ENCODE measurements at regions not wholly inside any gene's neighbourhood (a gene's known extent, or its start where the extent isn't known, plus 50 kb on each side); places are given as distances from the start of the nearest gene placed in this dataset.

GRCh38 chr2:60355849-60356261 is 197.6 kb downstream of the BCL11A start:
- Histone ChIP-seq H3K9me3 (no peaks in the 10 kb centered on the region), H3K27me3 (no peaks in the 10 kb centered on the region), H3K36me3 (no peaks in the 10 kb centered on the region), H3K4me1 (no peaks in the 10 kb centered on the region), H3K4me3 (ENCODE audit: low read depth, low read length) (no peak overlapping the region)
- DNase-seq: no peak
- no peak for TF ChIP-seq CTCF (IDR thresholded peaks at IDR 0.05; ENCODE audit: low read depth, low read length)

DNA sequence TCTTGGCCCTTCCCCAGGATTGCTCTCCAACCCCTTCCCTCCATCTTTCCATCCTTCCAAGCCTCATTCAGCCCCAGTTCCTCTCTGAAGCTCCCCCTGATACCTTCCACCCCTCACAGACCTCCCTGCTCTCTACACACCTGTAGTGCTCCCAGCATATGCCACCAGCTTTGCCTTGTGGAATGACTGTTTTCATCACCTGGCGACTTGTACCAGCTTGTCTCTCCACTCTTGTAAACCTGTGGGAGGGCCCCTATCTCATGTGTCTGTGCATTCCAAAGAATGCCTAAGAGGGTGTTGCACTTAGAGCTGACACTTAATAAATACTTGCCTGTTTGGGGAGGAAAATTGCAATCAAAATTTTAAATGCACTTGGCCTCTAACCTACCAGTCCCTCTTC is 198.7 kb downstream of the BCL11A start:
- H3K36me3 ChIP-seq: no peaks in the 10 kb centered on the region
- H3K4me3 ChIP-seq (ENCODE audit: low read depth, low read length): no peak overlapping the region
- no peaks in the 10 kb centered on the region for H3K9me3 ChIP-seq
- no peak for TF ChIP-seq CTCF (IDR thresholded peaks at IDR 0.05; ENCODE audit: low read depth, low read length)
- H3K27me3 ChIP-seq: no peaks in the 10 kb centered on the region
- no peak for DNase-seq
- no peaks in the 10 kb centered on the region for H3K4me1 ChIP-seq

GRCh38 chr2:60353863-60354262 is 199.6 kb downstream of the BCL11A start:
- Histone ChIP-seq H3K36me3 (no peaks in the 10 kb centered on the region), H3K4me1 (no peaks in the 10 kb centered on the region), H3K9me3 (no peaks in the 10 kb centered on the region), H3K27me3 (no peaks in the 10 kb centered on the region), H3K4me3 (ENCODE audit: low read depth, low read length) (no peak overlapping the region)
- TF ChIP-seq CTCF (IDR thresholded peaks at IDR 0.05; ENCODE audit: low read depth, low read length): no peak
- DNase-seq: no peak

DNA sequence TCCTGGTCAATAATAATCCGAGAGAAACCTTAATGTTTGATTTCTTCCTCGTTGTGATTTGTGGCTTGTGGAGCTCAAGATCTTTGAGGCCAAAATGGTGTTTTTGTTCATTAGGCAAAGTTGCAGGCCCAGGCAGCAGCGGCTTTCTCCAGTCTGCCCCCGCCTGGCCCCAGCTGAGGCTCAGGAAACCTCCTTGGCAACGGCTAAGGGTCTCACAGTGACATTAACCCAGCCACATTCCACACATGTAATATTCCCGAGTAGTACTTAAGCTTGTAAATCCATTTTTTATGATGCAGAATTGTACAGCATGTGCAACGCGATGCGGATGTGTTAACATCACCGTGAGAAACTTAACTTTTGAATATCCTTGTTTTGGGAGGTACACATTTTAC is 200.1 kb downstream of the BCL11A start:
- Histone ChIP-seq H3K4me3 (ENCODE audit: low read depth, low read length) (no peak overlapping the region), H3K36me3 (no peaks in the 10 kb centered on the region), H3K27me3 (no peaks in the 10 kb centered on the region), H3K9me3 (no peaks in the 10 kb centered on the region), H3K4me1 (no peaks in the 10 kb centered on the region)
- no peak for DNase-seq
- TF ChIP-seq CTCF (IDR thresholded peaks at IDR 0.05; ENCODE audit: low read depth, low read length): no peak

DNA sequence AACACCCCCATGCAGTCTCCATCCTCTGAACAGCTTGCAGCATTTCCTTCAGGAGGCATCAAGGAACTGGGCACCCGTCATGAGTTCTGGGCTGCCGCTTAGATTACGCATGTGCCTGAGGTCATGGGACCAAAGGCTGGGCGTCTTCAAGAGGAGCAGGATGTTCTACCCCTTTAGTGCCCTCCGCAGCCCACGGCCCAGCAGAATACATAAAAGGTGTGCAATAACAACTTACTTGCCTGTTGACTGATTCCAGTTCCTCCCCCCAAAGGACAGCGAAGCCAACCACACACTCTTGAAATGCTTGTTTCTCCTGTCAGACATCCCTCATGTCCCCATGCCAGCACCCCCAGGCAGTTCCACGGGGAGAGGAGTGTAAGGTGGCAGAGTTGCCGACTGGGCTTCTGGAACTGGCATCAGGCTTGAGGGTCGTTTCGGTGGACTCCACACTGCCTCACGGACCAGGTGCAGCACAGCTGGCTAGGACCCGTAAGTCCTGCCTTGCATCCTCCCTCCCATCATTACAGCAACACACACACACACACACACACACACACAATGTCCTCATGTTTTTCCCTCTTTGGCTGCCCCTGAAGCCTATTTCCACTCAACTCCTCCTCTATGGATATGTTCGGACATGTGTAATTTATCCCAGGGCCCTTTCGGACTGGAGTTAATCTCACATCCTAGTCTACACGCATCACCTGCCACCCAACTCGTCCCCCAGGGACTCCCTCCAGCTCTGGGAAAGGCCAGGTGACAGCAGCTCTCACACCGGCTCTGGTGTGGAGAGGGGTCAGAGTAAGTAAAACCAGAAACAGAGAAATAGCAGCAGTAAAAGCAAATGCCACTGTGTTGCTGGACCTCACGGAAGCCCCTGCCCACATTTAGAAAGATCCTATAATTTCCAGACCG is 200.7 kb downstream of the BCL11A start:
- Histone ChIP-seq H3K9me3 (no peaks in the 10 kb centered on the region), H3K36me3 (no peaks in the 10 kb centered on the region), H3K27me3 (no peaks in the 10 kb centered on the region), H3K4me1 (no peaks in the 10 kb centered on the region), H3K4me3 (ENCODE audit: low read depth, low read length) (no peak overlapping the region)
- no peak for TF ChIP-seq CTCF (IDR thresholded peaks at IDR 0.05; ENCODE audit: low read depth, low read length)
- DNase-seq: no peak

DNA sequence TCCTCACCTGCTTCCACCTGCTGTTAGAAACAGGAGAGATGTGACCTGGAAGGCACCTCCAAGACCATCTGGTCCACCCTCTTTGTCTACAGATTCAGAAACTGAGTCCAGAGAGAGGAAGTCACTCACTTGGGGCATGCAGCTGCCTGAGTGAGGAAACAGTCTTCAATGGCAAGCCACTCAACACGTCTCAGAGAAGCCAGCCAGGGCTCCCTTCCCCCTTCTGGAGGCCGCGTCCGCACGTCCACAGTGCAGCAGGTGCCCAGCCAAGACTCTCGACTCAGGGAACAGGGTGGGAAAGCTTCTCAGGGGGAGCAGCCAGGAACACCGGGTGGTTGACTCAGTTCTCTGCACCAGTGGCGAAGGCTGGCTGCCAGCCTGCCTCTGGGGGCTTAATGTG is 201.7 kb downstream of the BCL11A start:
- Histone ChIP-seq H3K4me3 (ENCODE audit: low read depth, low read length) (no peak overlapping the region), H3K4me1 (no peaks in the 10 kb centered on the region)
- DNase-seq: no peak

More for the DNA sequence above, 201.7 kb downstream of the BCL11A start:
- no peak for TF ChIP-seq CTCF (IDR thresholded peaks at IDR 0.05; ENCODE audit: low read depth, low read length)
- Histone ChIP-seq H3K27me3 (no peaks in the 10 kb centered on the region), H3K36me3 (no peaks in the 10 kb centered on the region), H3K9me3 (no peaks in the 10 kb centered on the region)

Data from BE2C (cell line).